KBM-7 (cell line): ENCODE measurements at regions not wholly inside any gene's neighbourhood (a gene's known extent, or its start where the extent isn't known, plus 50 kb on each side); places are given as distances from the start of the nearest gene placed in this dataset.

ENCODE experiments used
- DNase-seq: peaks from one replicate; pipeline ENCODE4 v3.0.0-alpha.2; 2015
- in situ Hi-C: fragments of 300-500 bp; cut with MboI; formaldehyde crosslinking; loops from 2 replicates; pipeline ENCODE4 v1.14.3; 2020; ENCODE audit warnings: low sequenced_read_pairs, low pct_unique_long_range_greater_than_20kb, mixed read lengths

- DNase-seq: no peak
- in situ Hi-C loops: no loop called here
These were observed 995.2 kb upstream of the TMEM132C start for GRCh38 chr12:127271776-127272175.

GRCh38 chr12:127272864-127273263, 994.1 kb upstream of the TMEM132C start:
- in situ Hi-C loops: no loop called here
- no peak for DNase-seq

DNA sequence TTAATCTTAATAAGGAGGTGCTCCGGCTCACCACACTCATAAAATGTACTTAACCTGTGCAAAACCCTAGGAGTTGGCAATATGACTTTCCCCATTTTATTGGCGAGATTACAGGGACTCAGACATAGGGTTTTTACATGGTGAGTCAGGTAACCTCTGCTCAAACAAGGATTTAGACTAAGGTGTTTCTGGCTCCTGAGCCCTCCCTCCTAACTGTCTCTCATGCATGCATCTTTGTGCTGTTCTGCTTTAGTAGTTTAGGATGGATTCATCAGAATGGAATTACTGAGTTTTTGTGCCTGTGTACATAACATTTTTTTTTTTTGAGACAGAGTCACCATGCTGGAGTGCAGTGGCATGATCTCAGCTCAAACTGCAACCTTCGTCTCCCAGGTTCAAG, 993.3 kb upstream of the TMEM132C start:
- no peak for DNase-seq
- in situ Hi-C loops: no loop called here

DNA sequence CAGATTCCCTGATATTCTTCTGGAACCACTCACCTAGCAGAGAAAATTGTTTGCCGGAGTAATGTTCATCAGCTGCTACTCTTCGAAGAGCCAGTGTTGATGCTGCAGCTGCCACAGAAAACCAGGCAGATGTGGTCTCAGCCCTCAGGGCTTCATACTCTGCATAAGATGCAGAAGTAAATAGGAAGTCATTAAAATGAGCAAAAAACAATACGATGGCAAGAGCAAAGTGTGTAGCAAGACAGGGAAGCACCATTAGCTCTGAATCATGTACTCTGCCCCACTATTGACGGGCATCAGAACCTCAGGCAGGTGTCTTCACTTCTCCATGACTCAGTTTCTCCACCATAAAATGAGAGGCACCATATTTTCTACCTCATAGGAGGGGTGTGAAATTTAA, 991.6 kb upstream of the TMEM132C start:
- DNase-seq: no peak
- in situ Hi-C loops: no loop called here

- DNase-seq: no peak
- in situ Hi-C loops: no loop called here
These were observed 989.1 kb upstream of the TMEM132C start for GRCh38 chr12:127277882-127278281.

- in situ Hi-C loops: no loop called here
- DNase-seq: no peak
These were observed 988.6 kb upstream of the TMEM132C start for GRCh38 chr12:127278351-127278750.

DNA sequence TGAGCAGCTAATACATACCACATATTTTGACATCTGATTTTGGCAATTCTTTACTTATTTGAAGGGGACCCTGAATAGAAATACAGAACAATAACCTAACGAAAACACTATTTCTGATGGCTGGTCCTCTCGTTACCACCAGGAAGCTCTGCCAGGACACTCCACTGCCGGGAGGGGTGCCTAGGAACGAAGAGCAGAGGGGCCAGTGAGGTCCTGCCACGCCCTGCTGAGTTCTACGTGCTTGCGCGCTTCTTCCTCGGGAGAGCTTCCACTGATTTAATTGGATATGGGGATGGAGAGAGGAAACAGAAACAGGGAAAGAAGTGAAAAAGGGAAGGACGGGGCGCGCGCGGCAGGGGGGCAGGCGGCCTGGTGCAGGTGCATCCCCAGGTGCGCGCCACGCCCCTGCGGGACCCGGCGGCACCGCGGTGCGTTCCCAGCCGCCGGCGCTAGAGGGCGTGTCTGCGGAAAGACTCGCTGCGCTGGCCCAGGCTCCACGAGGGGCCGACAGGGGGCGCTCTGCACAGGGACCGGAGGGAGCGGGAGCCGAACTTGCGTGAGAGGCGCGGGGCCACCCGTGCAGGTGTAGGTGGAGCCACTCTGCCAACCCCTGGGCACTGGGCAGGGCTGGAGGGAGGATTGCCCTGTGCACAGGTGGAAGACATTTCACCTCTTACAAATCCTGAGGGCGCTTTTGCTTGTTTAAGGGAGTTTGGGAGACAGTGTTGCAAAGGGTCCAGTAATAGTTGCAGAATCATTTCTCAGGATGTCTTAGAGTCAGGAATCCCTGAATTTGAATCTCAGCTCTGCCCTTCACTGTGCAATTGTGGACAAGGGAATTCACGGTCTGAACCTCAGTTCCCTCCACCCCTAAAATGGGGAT, 986.3 kb upstream of the TMEM132C start:
- in situ Hi-C loops: no loop called here
- DNase-seq: peak; percentile 61

DNA sequence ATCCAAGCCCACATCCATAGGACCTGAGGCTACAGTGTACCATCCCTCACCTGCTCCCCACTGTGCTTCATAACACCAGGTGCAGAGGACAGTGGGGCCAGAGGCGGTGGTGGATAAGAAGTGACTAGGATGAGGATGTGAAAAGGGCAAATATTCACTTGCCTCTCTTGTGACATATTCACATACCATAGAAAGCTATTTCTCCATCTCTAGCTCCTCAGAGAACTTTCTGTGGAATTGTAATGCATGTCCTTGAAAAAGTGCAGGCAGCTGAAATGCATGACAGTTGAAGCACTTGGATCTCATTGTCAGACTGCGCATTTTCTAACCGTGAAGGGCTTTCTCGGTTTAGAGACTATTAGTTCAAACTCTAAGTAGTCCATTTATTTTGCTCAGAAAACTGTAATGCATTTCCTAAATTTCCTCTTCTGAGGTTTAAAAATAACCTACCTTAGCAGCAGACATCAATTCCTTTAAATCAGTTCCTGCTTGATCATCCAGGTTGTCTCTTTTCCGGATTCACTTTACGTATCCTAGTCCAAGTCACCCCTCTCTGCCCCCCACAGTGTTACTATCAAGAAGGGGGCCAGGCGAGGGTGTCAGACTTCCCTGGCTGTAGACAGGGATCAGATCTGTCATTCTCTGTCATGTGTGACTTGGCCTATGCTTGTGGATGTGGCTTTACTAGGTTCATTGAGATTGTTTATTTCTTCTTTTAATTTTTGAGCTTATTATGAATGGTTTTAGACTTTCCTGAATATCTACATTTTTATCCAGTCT, 984.0 kb upstream of the TMEM132C start:
- no peak for DNase-seq
- in situ Hi-C loops: no loop called here

- in situ Hi-C loops: no loop called here
- DNase-seq: no peak
These were observed 982.9 kb upstream of the TMEM132C start for GRCh38 chr12:127284021-127284420.

- DNase-seq: no peak
- in situ Hi-C loops: no loop called here
These were observed 982.0 kb upstream of the TMEM132C start for GRCh38 chr12:127284870-127285431.

DNA sequence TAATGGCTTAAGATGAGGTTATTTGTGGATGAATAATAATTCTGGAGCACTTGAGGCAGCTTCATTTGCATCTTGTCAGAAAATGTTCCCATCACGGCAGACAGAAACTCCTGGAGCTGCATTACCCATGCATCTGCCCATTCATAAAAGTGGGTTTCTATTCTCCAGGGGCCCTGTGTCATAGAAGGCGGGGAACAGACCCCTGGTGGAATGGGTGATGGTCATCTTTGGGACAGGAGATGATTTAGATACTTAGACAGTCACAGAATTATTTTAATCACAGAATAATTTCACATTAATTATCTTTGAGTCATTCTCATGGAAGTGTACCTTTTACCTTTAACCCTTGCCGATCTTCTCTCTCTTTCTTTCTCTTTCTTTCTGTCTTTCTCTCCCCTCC, 980.7 kb upstream of the TMEM132C start:
- in situ Hi-C loops: no loop called here

DNA sequence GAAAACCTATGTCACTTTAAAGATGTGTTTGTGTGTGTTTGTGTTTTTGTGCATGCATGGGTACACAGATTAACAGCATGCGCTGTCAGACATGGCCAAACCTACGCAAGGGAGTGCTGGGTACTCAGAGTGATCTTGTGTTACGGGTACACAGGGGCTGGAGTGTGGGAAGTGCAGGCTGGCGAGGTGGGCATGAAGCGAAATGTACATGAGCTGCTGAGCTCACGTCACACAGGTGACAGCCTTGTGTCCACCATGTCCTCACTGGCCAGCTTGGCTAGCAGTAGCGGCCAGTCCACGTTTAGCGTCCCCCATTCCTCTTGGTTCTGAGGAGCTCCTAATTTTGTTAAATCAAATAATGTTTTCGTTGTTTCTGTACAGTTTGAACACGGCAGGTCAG, 979.7 kb upstream of the TMEM132C start:
- DNase-seq: no peak
- in situ Hi-C loops: no loop called here

More for the DNA sequence above, 980.7 kb upstream of the TMEM132C start:
- DNase-seq: no peak

DNA sequence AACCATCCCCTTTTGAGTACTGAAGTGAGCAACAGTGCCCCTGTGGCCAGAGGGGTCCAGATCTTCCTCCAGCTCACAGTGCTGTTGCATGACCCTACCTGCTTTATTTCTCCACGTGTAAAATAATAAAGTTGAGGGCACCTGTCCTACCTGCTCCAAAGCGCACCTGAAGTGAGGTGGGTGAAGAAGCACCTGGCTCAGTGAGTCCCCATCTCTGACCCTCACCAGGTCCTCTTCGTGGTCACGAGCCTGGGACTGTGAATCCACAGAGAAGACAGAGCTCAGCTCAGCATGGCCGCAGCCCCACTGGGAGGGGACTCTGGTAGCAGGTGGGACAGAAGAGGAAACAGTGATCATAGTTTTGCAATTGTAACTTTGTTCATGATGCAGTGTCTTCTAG, 976.7 kb upstream of the TMEM132C start:
- in situ Hi-C loops: no loop called here
- DNase-seq: no peak

GRCh38 chr12:127292736-127293135, 974.2 kb upstream of the TMEM132C start:
- in situ Hi-C loops: no loop called here

GRCh38 chr12:127293507-127294310, 973.3 kb upstream of the TMEM132C start:
- peak; percentile 53 for DNase-seq
- in situ Hi-C loops: no loop called here

More at GRCh38 chr12:127292736-127293135, 974.2 kb upstream of the TMEM132C start:
- DNase-seq: no peak

DNA sequence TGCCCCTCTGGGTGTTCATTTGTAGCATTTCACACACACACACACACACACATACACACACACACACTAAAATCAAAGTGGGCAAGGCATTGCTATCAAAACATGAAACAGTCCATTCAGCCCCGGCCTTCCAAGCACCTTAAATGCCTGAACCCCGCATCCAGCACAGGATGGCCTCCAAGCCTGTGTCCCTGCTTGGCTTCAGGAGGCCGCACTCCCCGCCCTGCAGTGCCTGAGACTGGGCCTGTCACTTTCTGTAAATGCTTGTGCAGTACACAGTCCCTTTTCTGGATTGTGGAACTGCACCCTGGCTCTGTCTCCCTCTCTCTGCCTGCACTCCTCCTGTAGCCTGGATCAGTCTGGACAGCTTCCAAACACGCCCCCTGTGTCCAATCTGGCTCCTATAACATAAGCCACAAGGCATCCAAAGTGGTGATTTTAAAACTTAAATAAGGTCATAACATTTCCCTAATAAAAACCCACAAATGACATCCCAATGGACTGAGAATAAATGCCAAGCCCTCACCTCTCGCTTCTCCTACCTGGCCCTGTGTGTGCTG, 972.2 kb upstream of the TMEM132C start:
- in situ Hi-C loops: no loop called here
- no peak for DNase-seq

DNA sequence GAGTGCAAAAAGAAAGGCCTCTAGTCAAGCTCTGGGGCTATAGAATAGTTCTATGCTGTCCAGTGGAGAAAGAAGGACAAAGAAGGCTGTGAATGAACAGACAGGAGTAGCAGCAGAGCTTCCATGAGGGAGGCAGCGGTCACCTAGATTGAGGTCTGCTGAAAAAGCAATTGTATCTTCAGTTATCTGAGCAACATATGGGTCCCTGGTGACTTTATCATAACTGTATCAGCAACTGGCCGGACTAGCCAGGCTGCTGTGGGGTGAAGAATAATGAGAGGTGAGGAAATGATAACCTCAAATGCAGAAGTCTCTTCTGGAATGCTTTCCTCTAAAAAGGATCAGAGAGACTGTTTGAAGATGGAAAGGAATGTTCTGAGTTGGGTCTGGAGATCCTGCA, 971.3 kb upstream of the TMEM132C start:
- in situ Hi-C loops: no loop called here

GRCh38 chr12:127296591-127296990, 970.4 kb upstream of the TMEM132C start:
- in situ Hi-C loops: no loop called here
- no peak for DNase-seq

More for the DNA sequence above, 971.3 kb upstream of the TMEM132C start:
- no peak for DNase-seq

DNA sequence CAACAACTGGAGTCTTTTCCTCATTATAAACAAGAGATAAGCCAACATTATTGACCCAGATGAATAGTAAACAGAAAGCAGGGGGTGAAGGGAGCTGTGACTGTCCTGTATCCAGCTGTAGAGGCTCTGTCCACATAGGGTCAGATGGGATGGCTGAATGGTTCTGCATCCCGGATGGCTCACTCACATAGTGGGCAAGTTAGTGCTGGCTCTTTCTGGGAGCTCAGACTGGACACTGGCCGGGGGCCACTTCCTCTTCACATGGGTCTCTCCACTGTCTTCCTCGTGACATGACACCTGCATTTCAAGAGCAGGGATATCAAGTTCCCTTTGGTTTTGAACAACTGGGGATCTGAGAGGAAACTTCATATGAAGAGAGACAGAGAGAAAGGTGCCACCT, 969.6 kb upstream of the TMEM132C start:
- no peak for DNase-seq
- in situ Hi-C loops: no loop called here
